ENCODE measurements at regions not wholly inside any gene's neighbourhood (a gene's known extent, or its start where the extent isn't known, plus 50 kb on each side); places are given as distances from the start of the nearest gene placed in this dataset.
"Not testable (repeated sequence)": the region's sequence is repeated elsewhere in the genome, so short reads cannot be mapped to it uniquely, and the experiment has no call there.

DNA sequence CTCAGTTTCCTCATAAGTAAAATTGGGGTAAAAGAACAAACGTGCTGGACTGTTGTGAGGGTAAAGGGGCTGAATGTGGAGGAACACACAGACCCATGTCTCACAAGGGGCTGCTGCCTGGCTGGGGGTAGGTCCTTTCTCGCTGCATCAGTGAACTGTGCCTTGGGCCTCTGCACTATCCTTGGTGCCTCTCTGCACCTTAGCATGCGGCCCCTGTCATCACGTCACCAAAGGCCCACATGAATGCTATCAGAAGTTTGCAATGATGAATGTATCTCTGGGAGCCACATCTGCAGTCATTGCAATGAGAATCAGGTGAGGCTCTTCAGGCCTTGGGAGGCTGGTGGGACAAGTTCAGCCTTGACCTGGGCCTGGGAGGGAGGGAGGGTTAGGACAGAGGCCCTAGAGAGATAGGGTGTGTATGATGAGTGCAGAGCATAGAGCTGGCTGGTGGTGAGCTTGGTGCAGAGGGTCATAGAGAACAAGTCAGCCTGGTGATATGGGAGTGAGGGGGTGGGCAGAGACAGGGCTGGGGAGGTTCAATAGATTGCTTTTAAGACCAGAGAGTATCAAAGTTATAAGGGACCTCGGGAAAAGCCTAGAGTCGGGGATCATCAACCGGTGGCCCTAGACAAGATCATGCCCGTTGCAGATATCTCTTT, 308.4 kb downstream of the RPS24 start:
- Histone ChIP-seq H3K36me3 (replicated peaks in 1 of 2; ENCODE audit: control extremely low read depth in 1 of 2, control insufficient read depth in 1 of 2, extremely low read depth in 1 of 2, insufficient read depth in 2 of 2, low read length in 1 of 2) (no peaks in the 10 kb centered on the region), H3K4me3 (ENCODE audit: control extremely low read depth in 1 of 5, extremely low read depth in 1 of 5, insufficient read depth in 1 of 5, low read depth in 2 of 5, low read length in 4 of 5) (no peak overlapping the region), H3K79me2 (ENCODE audit: control insufficient read depth, insufficient read depth, low read length) (no peaks in the 10 kb centered on the region), H2AFZ (ENCODE audit: insufficient read depth, low read depth, low read length, poor library complexity, severe bottlenecking) (no peak overlapping the region), H3K9ac (ENCODE audit: low read length) (no peak overlapping the region), H3K27ac (ENCODE audit: low read length in 2 of 2) (no peak overlapping the region), H4K20me1 (ENCODE audit: control insufficient read depth, insufficient read depth, low read length, poor library complexity, severe bottlenecking) (no peaks in the 10 kb centered on the region), H3K27me3 (replicated peaks in 1 of 4; ENCODE audit: control extremely low read depth in 1 of 4, control insufficient read depth in 3 of 4, insufficient read depth in 4 of 4, low read length in 3 of 4) (no peaks in the 10 kb centered on the region), H3K4me1 (ENCODE audit: control insufficient read depth in 2 of 2, insufficient read depth in 2 of 2, low read length in 2 of 2) (no peaks in the 10 kb centered on the region), H3K4me2 (replicated peaks; ENCODE audit: low read depth, low read length, poor library complexity, severe bottlenecking) (no peak overlapping the region), H3K9me3 (ENCODE audit: control extremely low read depth in 1 of 3, control insufficient read depth in 2 of 3, insufficient read depth in 1 of 3, low read length in 2 of 3) (no peaks in the 10 kb centered on the region)
- ATAC-seq (ENCODE audit: low read depth): no peak
- Mint-ChIP-seq H3K4me3 (no peak overlapping the region), H3K27ac (no peak overlapping the region), H3K9me3 (ENCODE audit: insufficient read depth) (no peaks in the 10 kb centered on the region), H3K4me1 (no peaks in the 10 kb centered on the region), H3K27me3 (peaks cover 18% of the 10 kb centered on the region)
- intact Hi-C loops (cut with micrococcal nuclease): no loop called here
- 93% methylated on average over 4 of the region's 8 CpGs for WGBS (ENCODE audit: insufficient coverage)
- ChIA-PET CTCF (no interaction called here), POLR2A (no interaction called here)
- no peak for DNase-seq
- no peak for TF ChIP-seq EZH2 (IDR thresholded peaks at IDR 0.05; ENCODE audit: borderline replicate concordance, insufficient read depth, low read depth, low read length, poor library complexity, severe bottlenecking)
- no peak for TF ChIP-seq CTCF (IDR thresholded peaks at IDR 0.05)

- Histone ChIP-seq H3K79me2 (ENCODE audit: control insufficient read depth, insufficient read depth, low read length) (no peaks in the 10 kb centered on the region), H3K4me1 (ENCODE audit: control insufficient read depth in 2 of 2, insufficient read depth in 2 of 2, low read length in 2 of 2) (no peaks in the 10 kb centered on the region), H4K20me1 (ENCODE audit: control insufficient read depth, insufficient read depth, low read length, poor library complexity, severe bottlenecking) (no peaks in the 10 kb centered on the region), H3K36me3 (replicated peaks in 1 of 2; ENCODE audit: control extremely low read depth in 1 of 2, control insufficient read depth in 1 of 2, extremely low read depth in 1 of 2, insufficient read depth in 2 of 2, low read length in 1 of 2) (no peaks in the 10 kb centered on the region), H3K27ac (ENCODE audit: low read length in 2 of 2) (no peak overlapping the region), H3K9me3 (ENCODE audit: control extremely low read depth in 1 of 3, control insufficient read depth in 2 of 3, insufficient read depth in 1 of 3, low read length in 2 of 3) (no peaks in the 10 kb centered on the region), H3K4me3 (ENCODE audit: control extremely low read depth in 1 of 5, extremely low read depth in 1 of 5, insufficient read depth in 1 of 5, low read depth in 2 of 5, low read length in 4 of 5) (no peak overlapping the region), H2AFZ (ENCODE audit: insufficient read depth, low read depth, low read length, poor library complexity, severe bottlenecking) (no peak overlapping the region), H3K4me2 (replicated peaks; ENCODE audit: low read depth, low read length, poor library complexity, severe bottlenecking) (no peak overlapping the region), H3K27me3 (replicated peaks in 1 of 4; ENCODE audit: control extremely low read depth in 1 of 4, control insufficient read depth in 3 of 4, insufficient read depth in 4 of 4, low read length in 3 of 4) (no peaks in the 10 kb centered on the region), H3K9ac (ENCODE audit: low read length) (no peak overlapping the region)
- Mint-ChIP-seq H3K4me3 (no peak overlapping the region), H3K4me1 (no peaks in the 10 kb centered on the region), H3K27ac (no peak overlapping the region), H3K9me3 (ENCODE audit: insufficient read depth) (no peaks in the 10 kb centered on the region), H3K27me3 (peaks cover 18% of the 10 kb centered on the region)
- ATAC-seq (ENCODE audit: low read depth): no peak
- intact Hi-C loops (cut with micrococcal nuclease): no loop called here
- no peak for TF ChIP-seq EZH2 (IDR thresholded peaks at IDR 0.05; ENCODE audit: borderline replicate concordance, insufficient read depth, low read depth, low read length, poor library complexity, severe bottlenecking)
- TF ChIP-seq CTCF (IDR thresholded peaks at IDR 0.05): no peak
- POLR2A ChIA-PET: no interaction called here
- DNase-seq: no peak
- CTCF ChIA-PET: no interaction called here
- 73% methylated on average over 8 of the region's 11 CpGs for WGBS (ENCODE audit: insufficient coverage)
Measured at GRCh38 chr10:78342827-78343653, 309.4 kb downstream of the RPS24 start.

DNA sequence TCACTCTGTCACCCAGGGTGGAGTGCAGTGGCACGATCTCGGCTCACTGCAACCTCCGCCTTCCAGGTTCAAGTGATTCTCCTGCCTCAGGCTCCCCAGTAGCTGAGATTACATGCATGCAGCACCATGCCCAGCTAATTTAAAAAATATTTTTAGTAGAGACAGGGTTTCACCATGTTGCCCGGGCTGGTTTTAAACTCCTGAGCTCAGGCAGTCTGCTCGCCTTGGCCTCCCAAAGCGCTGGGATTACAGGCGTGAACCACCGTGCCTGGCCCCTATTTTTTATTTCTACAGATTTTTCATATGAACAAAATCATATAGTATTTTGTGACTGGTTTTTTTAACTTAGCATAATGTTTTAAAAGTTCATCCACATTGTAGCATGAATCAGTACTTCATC, 310.6 kb downstream of the RPS24 start:
- H3K4me1 Mint-ChIP-seq; POLR2A ChIA-PET; ATAC-seq (ENCODE audit: low read depth); H3K27ac Mint-ChIP-seq; H3K36me3 ChIP-seq (replicated peaks in 1 of 2; ENCODE audit: control extremely low read depth in 1 of 2, control insufficient read depth in 1 of 2, extremely low read depth in 1 of 2, insufficient read depth in 2 of 2, low read length in 1 of 2); H2AFZ ChIP-seq (ENCODE audit: insufficient read depth, low read depth, low read length, poor library complexity, severe bottlenecking); CTCF ChIA-PET; H3K27ac ChIP-seq (ENCODE audit: low read length in 2 of 2); H4K20me1 ChIP-seq (ENCODE audit: control insufficient read depth, insufficient read depth, low read length, poor library complexity, severe bottlenecking); H3K27me3 ChIP-seq (replicated peaks in 1 of 4; ENCODE audit: control extremely low read depth in 1 of 4, control insufficient read depth in 3 of 4, insufficient read depth in 4 of 4, low read length in 3 of 4); H3K9me3 ChIP-seq (ENCODE audit: control extremely low read depth in 1 of 3, control insufficient read depth in 2 of 3, insufficient read depth in 1 of 3, low read length in 2 of 3); H3K4me2 ChIP-seq (replicated peaks; ENCODE audit: low read depth, low read length, poor library complexity, severe bottlenecking); H3K4me1 ChIP-seq (ENCODE audit: control insufficient read depth in 2 of 2, insufficient read depth in 2 of 2, low read length in 2 of 2); intact Hi-C loops (cut with micrococcal nuclease); H3K4me3 ChIP-seq (ENCODE audit: control extremely low read depth in 1 of 5, extremely low read depth in 1 of 5, insufficient read depth in 1 of 5, low read depth in 2 of 5, low read length in 4 of 5); H3K9me3 Mint-ChIP-seq (ENCODE audit: insufficient read depth); H3K9ac ChIP-seq (ENCODE audit: low read length); DNase-seq; H3K4me3 Mint-ChIP-seq; H3K79me2 ChIP-seq (ENCODE audit: control insufficient read depth, insufficient read depth, low read length): not testable (repeated sequence)
- 100% methylated on average over 1 of the region's 8 CpGs for WGBS (ENCODE audit: insufficient coverage)
- H3K27me3 Mint-ChIP-seq: peaks cover 14% of the 10 kb centered on the region
